Tibial artery (tissue), 4 donors: ENCODE measurements at regions not wholly inside any gene's neighbourhood (a gene's known extent, or its start where the extent isn't known, plus 50 kb on each side); places are given as distances from the start of the nearest gene placed in this dataset.

Experiments used
- DNase-seq, 2 donors: peaks; one replicate each; pipeline ENCODE4 v3.0.0-alpha.2; 2019
- H3K27ac ChIP-seq, 2 donors: fragments of 200-600 bp; sonication (generic) in 1 of 2; 1 replicate in 1 of 2; 2 replicates in 1 of 2; pipeline ENCODE4 v1.5.1; 2018 to 2019; ENCODE audit warnings: mild to moderate bottlenecking in 1 of 2
- H3K27me3 ChIP-seq, 2 donors: fragments of 200-600 bp; sonication (generic) in 1 of 2; one replicate each; pipeline versions ENCODE4 v1.5.1 to v1.6.0; 2016 to 2019
- H3K36me3 ChIP-seq, 3 donors: fragments of 200-600 bp; sonication (generic) in 2 of 3; one replicate each; pipeline ENCODE4 v1.5.1; 2016 to 2019; ENCODE audit warnings: mild to moderate bottlenecking in 2 of 3
- H3K4me1 ChIP-seq, 4 donors: fragments of 200-600 bp; sonication (generic) in 2 of 4; 1 replicate in 3 of 4; 2 replicates in 1 of 4; pipeline ENCODE4 v1.5.1; 2016 to 2019
- H3K4me3 ChIP-seq, 2 donors: fragments of 200-600 bp; sonication (generic) in 1 of 2; 1 replicate in 1 of 2; 2 replicates in 1 of 2; pipeline ENCODE4 v1.5.1; 2018 to 2019; ENCODE audit warnings: mild to moderate bottlenecking in 2 of 2
- H3K9me3 ChIP-seq, 3 donors: fragments of 200-600 bp; sonication (generic) in 1 of 3; one replicate each; pipeline ENCODE4 v1.5.1; 2016 to 2019
- CTCF ChIP-seq, 2 experiments: fragments of 200-600 bp in 1 of 2; fragments of 450-650 bp in 1 of 2; IDR thresholded peaks; one replicate each; pipeline ENCODE4 v1.5.1; 2017 to 2019; ENCODE audit warnings: antibody characterized with exemption in 2 of 2, mild to moderate bottlenecking in 1 of 2, moderate library complexity in 1 of 2
- intact Hi-C: fragments of 100-400 bp; cut with DNase I; formaldehyde crosslinking; loops from one replicate; pipeline ENCODE4 v1.15.0; 2023; ENCODE audit warnings: low total_unique reads

- no peak for DNase-seq
- Histone ChIP-seq H3K36me3 (no peaks in the 10 kb centered on the region), H3K9me3 (no peaks in the 10 kb centered on the region), H3K27ac (no peak overlapping the region), H3K4me3 (no peak overlapping the region), H3K4me1 (peaks cover 0 to 4% (median 0%) of the 10 kb centered on the region in 4 donors), H3K27me3 (no peaks in the 10 kb centered on the region)
- intact Hi-C loops, result no loop called here
- no peak for TF ChIP-seq CTCF (IDR thresholded peaks at IDR 0.05)
These were observed 107.4 kb upstream of the ANK2 start for GRCh38 chr4:112942077-112942476.

- peaks cover 0 to 4% (median 0%) of the 10 kb centered on the region in 4 donors for H3K4me1 ChIP-seq
- no peaks in the 10 kb centered on the region for H3K27me3 ChIP-seq
- H3K9me3 ChIP-seq, result no peaks in the 10 kb centered on the region
- intact Hi-C loops, result no loop called here
- TF ChIP-seq CTCF (IDR thresholded peaks at IDR 0.05), result no peak
- H3K27ac ChIP-seq, result no peak overlapping the region
- no peak for DNase-seq
- no peak overlapping the region for H3K4me3 ChIP-seq
- no peaks in the 10 kb centered on the region for H3K36me3 ChIP-seq
These were observed 106.5 kb upstream of the ANK2 start for GRCh38 chr4:112942997-112943396.

- no peak for TF ChIP-seq CTCF (IDR thresholded peaks at IDR 0.05)
- no peaks in the 10 kb centered on the region for H3K4me1 ChIP-seq
- intact Hi-C loops, result no loop called here
These were observed 105.4 kb upstream of the ANK2 start for GRCh38 chr4:112944006-112944405.

GRCh38 chr4:112946127-112946526, 103.3 kb upstream of the ANK2 start:
- Histone ChIP-seq H3K9me3 (no peaks in the 10 kb centered on the region), H3K36me3 (no peaks in the 10 kb centered on the region), H3K4me1 (no peaks in the 10 kb centered on the region), H3K4me3 (no peak overlapping the region), H3K27ac (no peak overlapping the region), H3K27me3 (no peaks in the 10 kb centered on the region)
- intact Hi-C loops, result no loop called here
- no peak for DNase-seq
- no peak for TF ChIP-seq CTCF (IDR thresholded peaks at IDR 0.05)

More at GRCh38 chr4:112944006-112944405, 105.4 kb upstream of the ANK2 start:
- DNase-seq, result no peak
- no peak overlapping the region for H3K27ac ChIP-seq
- H3K4me3 ChIP-seq, result no peak overlapping the region
- H3K36me3 ChIP-seq, result no peaks in the 10 kb centered on the region
- H3K27me3 ChIP-seq, result no peaks in the 10 kb centered on the region
- no peaks in the 10 kb centered on the region for H3K9me3 ChIP-seq

- intact Hi-C loops, result no loop called here
- no peak for TF ChIP-seq CTCF (IDR thresholded peaks at IDR 0.05)
- H3K4me1 ChIP-seq, result no peaks in the 10 kb centered on the region
These were observed 101.8 kb upstream of the ANK2 start for GRCh38 chr4:112947616-112948015.

More at GRCh38 chr4:112947616-112948015, 101.8 kb upstream of the ANK2 start:
- Histone ChIP-seq H3K27ac (no peak overlapping the region), H3K36me3 (no peaks in the 10 kb centered on the region), H3K27me3 (no peaks in the 10 kb centered on the region), H3K9me3 (no peaks in the 10 kb centered on the region), H3K4me3 (no peak overlapping the region)
- no peak for DNase-seq
